NCI-H1694 (cell line): ENCODE measurements at regions not wholly inside any gene's neighbourhood (a gene's known extent, or its start where the extent isn't known, plus 50 kb on each side); places are given as distances from the start of the nearest gene placed in this dataset.

ENCODE experiments used
- DNase-seq: peaks from one replicate; lab custom pipeline; 2025; lab: John Stamatoyannopoulos, UW

DNA sequence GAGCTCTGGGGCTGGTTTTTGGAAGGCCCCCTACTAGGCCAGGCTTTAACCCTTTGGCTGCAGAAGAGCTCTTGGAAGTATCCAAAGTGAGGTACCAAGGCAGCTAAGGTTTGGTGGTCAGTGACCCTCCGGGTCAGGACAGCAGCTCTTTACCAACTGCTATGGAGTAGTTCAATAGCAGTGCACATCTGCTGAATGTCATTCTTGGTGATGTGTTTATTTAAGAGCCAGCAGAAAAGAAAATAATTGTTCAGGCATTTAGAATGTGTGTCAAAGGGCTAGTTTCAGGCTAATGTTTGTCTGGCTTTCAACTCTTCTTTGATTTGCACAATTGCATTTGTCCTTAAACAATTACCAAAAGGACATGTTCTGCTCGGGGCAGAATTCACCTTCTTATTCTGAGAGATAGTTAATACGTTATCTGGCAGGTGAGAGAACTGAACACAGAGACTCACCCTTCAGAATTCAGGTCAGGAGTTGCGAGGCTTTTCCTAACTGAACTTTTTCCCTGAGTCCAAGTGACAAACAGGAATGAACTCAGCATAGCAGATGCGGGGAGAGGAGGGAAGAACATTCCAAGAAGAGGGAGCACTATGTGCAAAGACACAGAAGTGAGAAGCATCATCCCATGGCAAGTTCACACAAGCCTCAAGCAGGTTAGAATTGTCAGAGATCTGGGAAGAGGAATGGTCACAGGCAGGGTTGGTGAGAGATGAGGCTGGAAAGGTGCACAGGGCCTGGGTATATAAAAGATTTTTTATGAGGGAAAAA, 556.7 kb upstream of the TLE4 start:
- DNase-seq = no peak

DNA sequence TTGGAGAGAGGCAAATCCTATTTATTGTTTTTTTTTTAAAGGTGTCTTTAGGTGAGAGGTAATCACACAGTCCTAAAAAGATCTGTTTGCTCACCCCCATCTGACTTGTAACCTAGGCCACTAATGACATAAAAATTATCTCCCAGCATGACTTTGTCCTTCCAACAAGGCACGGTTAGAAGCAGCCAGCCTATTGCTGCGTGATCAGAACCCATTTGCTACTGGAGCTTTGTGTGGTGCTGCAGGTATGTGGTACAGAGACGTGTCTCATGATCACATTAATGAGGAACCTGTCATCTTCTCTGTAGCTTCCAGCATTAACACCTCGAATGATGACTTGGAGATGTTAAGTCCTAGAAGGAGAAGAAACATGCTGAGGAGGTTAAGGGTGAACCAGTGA, 555.8 kb upstream of the TLE4 start:
- no peak for DNase-seq

DNA sequence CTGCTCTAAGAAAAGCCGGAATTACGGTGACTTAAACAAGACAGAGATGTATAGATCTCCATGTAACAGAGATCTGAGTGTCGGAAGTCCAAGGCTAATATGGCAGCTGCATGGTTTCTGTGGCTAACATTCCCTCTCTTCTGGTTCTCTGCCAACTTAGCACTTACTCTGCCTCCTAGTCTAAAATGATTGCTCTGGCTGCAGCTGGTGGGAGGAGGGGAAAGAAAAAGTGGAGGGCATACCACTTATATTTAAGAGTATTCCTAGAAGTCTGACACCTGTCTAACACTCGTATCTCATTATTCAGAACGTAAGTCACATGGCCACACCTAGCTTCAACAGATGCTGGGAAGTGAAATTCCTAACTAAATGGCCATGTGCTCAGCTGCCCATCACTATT, 551.5 kb upstream of the TLE4 start:
- DNase-seq = no peak

DNA sequence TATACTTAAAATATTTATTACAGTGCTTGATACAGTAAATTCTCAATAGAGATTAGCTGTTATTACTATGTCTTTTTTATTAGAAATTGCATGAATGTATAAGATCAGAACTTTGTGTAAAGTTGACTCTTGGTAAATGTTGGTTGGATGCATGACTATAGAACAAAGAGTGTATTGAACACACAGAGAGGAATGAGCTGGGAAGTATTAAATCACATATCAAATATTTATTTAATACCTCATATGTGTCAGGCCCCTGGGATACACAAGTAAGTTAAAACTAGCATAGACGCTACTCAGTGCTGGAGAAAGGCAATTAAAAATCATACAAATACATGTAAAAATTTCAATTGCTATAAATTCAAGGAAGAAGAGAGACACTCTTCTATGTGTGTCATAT, 550.7 kb upstream of the TLE4 start:
- DNase-seq = no peak

DNA sequence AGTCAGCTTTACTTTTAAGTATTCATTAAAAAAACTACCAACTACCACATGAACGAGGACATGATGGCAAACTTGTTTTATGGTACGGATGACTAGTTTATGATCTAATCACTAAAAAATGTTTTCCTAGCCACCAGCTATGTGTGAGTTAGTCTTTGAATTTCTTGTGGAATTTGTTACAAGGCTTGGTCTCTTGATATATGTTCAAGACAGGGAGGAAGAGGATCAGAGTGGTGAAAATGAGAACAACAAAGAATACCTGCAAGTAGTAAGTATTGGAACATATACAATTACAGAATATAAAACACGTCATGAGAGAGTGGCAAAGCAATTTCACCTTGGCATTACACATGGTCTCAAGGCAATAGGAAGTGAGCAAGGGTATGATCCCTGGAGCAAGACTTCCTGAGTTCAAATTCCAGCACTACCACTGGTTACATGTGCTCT, 548.6 kb upstream of the TLE4 start:
- DNase-seq = no peak

DNA sequence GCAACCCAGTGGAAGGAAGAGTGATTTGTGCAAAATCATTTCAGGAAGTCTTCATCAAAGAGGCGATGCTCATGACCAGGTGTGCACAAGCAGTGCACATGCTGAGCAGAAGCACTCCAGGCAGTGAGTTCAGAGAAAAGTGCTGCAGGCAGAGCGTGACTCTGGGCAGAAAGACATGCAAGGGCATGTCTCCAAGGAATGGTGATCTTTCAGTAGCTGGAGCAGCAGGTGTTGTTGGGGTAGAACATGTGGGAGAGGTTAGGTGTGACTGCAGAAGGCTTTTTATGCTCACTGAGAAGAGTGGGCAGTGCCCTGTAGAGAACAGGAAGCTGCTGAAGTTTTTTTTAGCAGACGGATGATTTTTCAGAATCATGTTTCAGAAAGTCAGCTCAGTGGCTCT, 545.4 kb upstream of the TLE4 start:
- no peak for DNase-seq

DNA sequence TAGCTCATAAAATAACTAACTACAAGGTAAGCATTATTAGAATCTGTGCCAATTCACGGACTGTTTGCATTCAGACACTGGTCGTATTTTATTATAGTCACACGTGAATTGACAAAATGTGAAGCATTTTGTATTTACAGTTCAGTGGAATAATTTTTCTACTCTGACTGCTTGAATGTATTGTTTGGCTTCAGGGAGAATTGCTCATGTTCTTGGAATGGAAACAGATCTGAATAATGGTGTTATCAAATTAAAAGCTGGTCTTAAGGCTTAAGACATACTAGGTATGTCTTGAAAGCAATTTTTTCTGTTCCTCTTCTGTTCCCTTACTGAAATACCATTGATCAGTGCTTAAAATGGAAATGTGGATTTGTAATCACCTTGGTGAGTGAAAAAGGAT, 543.7 kb upstream of the TLE4 start:
- DNase-seq = no peak

DNA sequence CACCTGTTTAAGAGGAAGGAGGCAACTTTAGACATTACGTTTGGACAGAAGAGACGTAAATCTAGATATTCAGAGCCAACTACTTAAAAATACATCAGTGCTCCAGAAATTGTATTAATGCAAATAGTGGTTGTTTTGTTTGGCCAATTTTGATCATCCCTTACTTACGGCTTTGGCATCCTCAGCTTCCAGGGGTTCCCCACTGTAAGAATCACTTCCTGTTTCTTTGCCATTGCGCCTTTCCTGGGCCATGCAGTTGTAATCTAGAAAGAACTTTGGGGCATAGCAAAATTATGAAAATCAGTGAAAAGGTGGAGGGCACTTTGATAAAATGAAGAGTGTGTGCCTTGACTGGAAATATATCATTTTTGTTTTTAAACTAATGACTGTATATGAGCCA, 537.2 kb upstream of the TLE4 start:
- no peak for DNase-seq

DNA sequence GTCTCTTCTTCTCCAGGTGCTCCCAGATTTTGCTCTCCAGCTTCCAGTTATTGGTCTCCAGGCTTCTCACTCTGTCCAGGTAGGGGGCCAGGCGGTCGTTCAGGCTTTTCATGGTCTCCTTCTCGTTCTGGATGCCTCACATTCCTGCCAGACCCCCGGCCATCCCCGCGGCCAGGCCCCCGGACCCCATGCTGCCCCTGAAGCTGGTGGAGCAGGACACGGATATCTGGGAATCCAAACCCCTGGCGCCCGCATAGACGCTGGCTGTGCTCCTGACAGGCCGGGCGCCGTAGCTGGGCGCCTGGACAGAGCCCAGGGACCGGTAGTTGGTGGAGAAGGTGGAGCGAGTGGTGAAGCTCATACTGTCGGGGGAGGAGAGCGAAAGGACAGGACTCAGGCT, 534.4 kb upstream of the TLE4 start:
- DNase-seq = no peak

DNA sequence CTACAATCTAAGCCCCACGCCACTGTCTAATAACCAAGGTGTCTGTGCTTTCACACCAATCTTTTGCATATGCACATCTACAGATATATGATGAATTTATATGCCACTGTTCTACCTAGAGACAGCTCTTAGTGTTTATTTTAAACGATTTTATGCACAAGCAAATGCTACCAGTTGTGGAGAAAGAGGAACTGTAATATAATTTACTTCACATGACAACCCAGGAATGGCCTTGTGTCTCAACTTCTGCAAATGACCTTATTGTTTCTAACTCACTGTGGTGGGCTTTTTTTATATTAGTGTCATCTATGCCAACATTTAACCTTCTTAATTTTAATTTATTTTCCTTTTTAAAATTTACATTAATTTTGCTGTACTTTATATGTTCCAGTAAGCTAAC, 531.1 kb upstream of the TLE4 start:
- DNase-seq = no peak

DNA sequence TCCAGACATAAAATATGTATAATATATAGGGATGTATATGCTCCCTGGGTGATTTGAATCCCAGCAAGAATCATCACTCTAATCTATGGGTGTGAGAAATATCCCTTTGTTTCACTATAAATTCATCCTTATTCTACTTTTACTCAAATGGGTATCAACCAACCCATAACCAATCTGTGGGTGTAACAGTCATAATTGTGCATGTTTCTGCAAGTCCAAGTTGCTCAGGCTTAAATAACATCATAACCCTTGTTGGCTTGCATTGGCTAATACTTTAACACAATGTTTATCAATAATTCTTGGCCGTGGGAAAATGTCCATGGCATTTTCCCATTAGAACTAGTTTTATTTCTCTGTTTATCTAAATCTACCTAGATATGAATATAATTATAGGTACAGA, 530.5 kb upstream of the TLE4 start:
- DNase-seq = no peak

DNA sequence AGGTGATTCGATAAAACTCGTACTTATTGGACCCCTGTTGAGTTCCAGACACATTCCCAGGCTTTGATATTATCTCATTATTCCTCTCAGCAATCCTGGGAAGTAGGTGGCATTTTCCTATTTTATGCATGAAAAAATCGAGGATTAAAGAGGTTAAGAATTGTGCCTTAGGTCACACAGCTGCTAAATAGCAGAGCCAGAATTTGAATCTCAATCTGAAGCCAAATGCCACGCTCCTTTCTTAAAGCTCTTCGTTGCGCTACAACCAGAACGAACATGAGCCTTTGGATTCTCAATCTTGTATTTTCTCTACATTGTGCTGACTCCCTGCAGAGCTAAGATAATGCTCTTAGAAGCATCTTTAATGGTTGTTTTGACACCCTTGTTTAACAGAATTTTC, 527.8 kb upstream of the TLE4 start:
- no peak for DNase-seq

DNA sequence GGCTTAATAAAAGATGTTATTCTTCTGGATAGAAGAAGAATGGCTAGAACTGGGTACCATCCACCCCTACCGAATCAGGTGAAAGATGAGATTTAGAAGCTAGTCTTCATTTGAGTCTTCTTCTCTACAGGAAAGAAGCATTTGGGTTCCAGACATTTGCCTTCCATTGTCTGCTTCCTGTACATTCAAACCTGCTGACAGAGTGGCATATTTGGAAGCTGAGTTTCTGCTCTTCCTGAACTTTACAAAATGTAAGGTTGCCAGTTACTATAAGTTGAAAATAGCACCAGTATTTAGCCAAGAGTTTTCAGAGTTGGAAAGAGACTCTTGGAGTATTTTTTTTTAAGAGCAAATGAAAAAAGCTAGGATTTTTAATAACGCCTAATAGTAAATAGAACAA, 525.4 kb upstream of the TLE4 start:
- no peak for DNase-seq

DNA sequence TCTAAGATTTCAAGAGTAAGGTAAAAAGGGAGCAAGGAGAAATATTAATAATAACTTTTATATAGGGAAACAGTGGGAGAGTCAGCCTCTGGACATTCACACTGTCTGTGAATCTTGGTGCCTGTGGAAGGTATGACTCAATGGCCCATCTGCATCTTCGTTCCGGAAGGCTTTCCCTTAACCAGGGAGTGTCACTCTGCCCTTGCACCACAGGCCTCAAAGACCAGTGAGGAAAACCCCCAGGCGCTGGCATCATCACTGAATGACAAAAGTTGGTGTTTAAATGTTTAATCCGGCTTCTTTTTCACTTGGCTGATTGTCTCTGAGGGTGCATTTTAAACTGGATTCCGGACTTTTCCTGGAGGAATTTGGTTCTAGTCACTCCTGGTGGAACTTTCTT, 522.4 kb upstream of the TLE4 start:
- no peak for DNase-seq

DNA sequence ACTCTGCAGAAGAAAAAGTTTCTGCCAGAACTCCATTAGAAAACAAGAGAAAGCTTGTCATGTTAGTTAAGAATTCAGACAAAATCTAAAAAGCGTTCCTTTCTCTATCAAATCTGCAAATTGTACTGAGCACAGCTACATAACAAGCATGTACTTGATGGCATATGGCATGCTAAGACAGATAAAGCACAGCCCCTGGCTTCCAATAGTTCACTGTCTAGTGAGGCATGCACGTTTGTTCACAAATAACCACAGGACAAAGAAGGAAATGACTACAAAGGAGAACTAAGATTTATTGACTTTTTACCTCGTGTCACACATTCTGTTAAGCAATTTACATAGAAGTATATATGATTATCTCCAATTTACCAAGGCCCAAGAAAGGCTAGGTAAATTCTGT, 518.2 kb upstream of the TLE4 start:
- peak; percentile 11 for DNase-seq

DNA sequence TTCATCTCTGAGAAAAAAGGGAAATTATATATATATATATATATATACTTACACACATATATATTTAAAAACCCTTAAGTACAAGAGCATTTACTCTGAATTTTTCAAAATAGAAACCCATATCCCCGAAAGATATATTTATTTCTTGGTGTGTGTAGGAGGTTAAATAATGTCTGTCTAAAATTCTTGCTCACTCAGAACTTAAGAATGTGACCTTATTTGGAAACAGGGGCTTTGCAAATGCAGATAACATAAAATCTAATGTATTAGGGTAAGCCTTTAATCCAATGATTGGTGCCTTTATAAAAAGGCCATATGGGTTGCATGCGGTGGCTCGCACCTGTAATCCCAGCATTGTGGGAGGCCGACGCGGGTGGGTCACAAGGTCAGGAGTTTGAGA, 517.3 kb upstream of the TLE4 start:
- no peak for DNase-seq

DNA sequence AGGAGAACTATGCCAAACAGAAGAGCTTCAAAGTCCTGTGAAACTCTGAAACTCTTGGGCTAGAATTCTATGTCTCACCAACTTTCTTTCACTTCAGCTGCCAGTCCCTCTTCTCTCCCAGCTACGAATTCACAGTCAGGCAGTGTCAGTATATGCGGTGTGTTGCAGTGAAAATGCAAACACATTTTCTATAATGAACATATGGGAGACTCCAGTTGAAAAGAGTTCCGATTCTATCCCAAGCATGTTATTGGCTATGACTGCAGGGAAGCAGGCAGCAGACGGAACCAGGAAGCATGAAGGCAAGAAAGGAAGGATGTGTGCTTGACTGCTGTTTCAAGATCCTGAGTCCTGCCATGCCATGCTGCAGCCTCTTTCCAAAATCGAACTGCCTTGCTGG, 515.7 kb upstream of the TLE4 start:
- no peak for DNase-seq

DNA sequence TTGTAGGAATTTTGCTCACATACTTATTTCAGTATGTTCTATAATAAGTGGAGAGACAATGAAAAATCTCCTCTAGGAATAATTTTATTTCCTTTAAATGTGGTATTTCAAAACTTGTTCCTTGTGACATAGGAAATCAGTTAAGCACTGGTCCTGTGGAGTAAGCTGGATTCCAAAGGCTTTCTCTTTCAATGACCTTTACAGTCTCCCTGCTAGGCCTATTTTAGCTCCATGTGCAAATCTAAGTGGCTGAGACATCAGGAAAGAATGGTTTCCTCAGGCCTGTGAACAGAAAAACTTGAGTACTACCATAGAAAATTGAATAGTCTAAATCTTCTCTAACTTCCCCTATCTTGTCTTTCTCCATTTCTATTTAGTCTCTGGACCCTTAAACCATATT, 514.2 kb upstream of the TLE4 start:
- no peak for DNase-seq

DNA sequence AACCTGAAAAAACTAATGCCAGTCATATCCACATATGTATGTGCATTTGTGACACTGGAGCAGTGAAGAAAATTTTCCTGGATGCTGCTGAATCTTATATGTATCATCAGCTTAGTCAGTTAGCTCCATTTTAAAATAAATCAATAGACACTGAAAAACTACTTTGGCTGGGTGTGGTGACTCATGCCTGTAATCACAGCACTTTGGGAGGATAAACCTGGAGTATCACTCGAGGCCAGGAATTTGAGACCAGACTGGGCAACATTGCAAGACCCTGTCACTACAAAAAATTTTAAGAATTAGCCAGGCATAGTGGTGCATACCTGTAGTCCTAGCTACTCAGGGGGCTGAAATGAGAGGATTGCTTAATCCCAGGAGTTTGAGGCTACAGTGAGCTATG, 511.0 kb upstream of the TLE4 start:
- DNase-seq = no peak

DNA sequence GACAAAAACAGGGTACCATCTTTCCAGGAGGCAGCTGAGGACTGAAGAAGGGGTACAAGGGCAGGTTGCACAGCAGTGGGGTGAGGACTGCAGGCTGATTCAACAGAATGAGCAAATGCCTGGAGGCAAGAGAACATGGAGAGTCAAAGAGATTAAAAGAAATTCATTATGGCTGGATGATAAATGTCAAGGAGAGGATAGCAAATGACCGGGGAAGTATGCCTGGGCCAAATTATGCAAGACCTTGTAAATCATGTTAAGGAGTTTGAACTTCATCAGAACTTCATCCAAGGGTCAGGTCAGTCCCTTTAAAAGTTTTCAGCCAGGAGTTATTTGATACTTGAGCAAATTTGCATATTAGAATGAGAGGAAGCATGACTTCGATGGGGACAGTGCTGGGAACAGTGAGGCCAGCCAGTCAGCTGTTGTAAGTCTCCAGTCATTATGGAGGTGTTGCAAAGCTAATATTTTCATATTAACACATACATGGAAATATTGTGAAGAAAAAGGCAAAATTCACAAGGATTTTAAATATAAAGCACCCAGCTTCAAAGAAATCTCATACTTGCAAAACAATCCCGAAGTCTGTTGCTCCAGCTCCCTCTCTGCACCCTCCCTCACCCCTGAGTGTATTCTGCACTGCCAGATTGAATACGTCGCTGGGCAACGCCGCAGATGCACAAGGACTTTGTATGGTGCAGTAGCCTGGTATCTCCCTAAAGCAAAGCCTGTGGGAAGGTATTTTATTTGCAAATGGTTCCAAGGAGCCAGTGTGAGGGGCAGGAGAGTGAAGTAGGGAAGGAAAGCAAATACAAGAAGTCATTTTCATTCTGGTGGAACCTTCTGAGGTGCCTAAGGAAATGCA, 509.8 kb upstream of the TLE4 start:
- DNase-seq = no peak

DNA sequence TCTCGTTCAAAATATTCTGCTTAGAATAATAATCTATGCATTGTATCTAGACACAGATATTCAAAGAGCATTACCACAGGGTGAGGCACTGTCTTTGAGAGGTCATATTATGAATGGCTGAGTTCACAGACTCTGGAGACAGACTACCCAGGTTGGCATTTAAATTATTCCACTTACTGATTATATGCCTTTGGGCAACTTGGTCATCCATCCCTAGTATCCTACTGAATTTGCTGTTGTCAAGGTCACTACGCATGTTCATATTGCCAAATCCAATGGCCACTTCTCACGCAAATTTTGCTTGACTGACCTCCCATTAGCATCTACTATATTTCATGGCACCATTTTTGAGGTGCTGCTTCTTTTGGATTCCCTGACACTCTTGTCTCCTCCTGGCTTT, 498.6 kb upstream of the TLE4 start:
- DNase-seq = no peak

DNA sequence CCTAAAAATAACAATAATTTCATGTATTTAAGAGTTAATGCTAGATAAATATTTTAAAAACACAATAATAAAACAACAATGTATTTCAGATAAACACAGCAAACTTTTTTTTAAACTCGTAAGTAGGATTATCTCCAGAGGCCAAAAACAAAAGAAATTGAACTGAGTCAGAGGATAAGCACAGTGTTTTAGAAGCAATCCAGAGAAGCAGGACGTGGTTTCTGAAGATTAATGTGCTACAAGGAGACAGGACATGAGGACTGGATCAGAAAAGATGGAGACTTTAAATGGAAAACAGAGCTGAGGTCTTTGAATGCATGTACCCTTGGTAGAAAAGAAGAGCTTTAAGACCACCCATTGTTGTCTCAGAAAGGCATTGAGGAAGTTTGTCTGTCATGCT, 491.2 kb upstream of the TLE4 start:
- DNase-seq = no peak

DNA sequence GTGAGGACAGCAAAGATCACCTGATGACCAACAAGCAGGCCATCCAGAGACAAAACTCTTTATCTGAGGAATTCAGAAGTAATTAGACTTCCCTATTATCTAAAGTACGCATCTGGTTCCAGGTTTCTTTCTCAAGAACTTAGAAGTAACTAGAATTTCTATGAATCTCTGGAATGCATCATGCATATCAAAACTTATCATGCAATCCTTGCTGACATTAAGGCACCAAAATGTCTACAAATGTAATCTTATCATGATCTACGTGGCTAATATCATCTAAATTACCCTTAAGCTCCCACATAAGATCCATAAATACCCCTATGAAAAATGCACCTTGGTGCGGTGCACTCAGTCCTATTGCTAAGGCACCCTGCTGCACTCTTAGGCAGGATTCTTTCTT, 488.1 kb upstream of the TLE4 start:
- DNase-seq = no peak

DNA sequence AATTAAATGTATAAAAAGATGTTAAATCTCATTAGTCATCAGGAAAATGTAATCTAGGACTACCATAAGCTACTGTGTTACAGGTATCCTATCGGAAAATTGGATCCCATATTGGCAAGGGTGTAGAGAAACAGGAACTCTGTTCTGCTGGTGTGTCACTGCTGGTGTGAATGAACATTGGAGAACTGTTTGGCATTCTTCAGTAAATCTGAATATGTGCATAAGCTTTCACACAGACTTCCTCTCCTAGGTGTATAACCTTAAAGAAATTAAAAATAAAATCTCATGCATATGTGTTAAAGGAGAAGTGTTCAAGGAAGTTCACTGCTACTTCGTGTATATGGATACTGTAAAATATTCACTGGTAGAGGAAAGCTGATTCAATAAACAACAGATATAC, 484.6 kb upstream of the TLE4 start:
- DNase-seq = no peak
